ENCODE measurements at regions not wholly inside any gene's neighbourhood (a gene's known extent, or its start where the extent isn't known, plus 50 kb on each side); places are given as distances from the start of the nearest gene placed in this dataset.

GRCh38 chr9:130755377-130756007 is 61.9 kb downstream of the EXOSC2 start:
- no peak for DNase-seq

DNA sequence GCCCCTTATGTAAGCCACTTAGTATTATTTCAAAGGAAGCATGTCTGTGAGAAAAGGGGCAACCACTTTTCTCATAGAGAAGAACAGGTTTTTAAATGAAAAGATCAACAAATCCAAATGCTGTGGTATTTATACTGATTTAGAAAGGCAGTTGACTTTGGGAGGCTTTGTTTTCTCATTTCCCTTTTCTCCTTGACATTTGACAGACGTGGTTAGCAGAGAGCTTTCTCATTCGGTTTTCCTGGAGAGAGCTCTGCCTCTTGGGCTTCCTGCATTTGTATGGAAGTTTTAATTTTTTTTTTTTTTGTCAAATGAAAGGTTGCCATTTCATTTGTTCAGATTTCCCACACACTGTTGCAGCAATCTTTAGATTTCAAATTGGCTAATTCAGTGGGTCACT is 62.5 kb downstream of the EXOSC2 start:
- DNase-seq = no peak

GRCh38 chr9:130756455-130757152 is 63.0 kb downstream of the EXOSC2 start:
- DNase-seq = no peak

DNA sequence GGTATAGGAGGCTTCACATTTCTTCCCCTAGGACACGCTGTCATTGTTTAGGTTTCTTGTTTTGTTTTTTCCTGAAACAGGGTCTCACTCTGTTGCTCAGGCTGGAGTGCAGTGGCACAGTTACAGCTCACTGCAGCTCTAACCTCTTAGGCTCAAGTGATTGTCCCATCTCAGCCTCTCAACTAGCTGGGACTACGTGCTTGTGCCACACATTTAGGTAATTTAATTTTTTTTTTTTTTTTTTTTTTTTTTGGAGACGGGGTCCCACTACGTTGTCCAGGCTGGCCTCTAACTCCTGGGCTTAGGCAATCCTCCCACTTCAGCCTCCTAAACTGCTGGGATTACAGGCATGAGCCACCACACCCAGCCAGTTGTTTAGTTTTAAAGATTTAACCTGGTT is 66.2 kb downstream of the EXOSC2 start:
- DNase-seq = no peak

GRCh38 chr9:130763331-130764171 is 70.0 kb downstream of the EXOSC2 start:
- DNase-seq = peak; percentile 33

DNA sequence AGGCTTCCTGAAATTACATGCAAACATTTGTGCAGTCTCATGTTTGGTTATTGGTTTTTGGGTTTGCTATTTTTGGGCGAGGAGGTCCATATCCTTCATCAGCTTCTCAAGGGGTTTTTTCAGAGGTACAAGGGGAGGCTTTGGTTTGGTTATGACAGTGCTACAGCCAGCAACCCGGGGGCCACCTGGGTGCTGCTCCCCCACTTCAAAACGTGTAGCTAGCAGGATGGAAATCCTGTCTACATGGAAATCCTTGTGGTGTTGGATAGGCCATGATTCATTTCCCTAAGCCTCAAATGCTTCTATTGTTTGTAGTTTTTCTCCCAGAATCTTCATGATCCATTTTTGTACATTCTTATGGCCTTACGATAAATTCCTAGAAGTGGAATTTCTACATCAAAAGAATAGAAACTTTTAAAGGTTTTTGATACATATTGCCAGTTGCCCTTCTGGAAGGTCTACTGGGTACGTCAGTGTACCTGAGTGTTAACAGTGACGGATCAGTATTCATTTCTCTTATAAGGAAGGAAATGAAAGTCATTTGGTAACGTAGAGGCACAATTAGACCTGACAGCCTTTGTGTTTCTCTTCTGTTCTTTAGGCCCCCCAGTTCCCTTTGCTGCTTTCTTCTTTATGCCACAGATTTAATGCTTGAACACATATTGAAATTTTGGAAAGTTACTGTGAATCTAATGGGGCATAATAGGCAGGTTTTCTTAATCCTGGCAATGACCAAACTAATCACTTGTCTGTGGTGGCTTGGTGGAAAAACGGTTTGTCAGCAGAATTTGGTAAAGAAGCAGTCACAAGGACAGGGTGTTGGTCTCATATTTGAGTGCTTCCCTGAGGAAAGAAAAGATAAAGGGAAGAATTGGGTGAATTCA is 69.7 kb upstream of the ABL1 start:
- no peak for DNase-seq

DNA sequence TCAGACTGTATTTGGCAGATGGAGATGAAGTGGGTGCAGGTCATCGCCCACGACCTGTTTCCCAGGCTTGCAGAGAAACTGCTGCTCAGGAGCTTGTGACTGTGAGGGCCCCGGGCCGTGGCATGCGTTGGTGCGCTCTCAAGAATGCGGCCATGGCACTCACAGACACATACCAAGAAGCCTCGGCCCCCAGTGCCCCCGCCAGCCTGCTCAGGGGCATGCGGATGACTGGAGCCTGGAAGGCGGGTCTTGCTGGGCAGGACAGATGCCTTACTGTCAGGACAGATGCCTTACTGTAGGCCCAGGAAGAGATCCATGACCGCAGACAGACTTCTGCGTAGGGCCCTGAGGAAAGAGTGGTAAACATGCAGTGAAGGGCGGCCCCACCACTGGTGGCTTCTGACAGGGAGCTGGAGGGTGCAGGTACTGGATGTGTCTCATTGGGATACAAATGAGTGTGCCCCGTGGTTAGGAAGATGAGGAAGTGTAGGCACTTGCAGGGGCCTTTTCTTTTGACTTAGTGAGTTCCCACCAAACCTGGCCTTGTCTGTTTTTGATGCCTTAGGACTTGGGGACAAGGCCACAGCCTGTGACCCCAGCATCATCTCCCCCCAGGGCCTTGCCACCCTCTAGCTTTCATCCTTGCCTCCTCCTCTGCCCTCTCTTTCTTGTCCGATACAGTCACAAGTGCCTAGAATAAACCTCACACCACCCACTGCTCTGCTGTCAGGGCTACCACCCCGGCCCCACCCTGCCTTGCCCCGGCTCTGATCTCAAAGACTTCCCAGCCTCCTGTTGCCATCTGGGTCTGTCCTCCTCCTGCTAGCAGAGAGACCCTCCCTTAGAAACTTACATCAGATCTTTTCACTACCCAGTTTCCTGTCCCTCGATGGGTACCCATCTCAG is 68.8 kb upstream of the ABL1 start:
- no peak for DNase-seq

- no peak for DNase-seq
Observed at GRCh38 chr9:130766927-130767307, 68.1 kb upstream of the ABL1 start.

GRCh38 chr9:130768265-130768664 is 66.8 kb upstream of the ABL1 start:
- DNase-seq = no peak

GRCh38 chr9:130768891-130769403 is 66.1 kb upstream of the ABL1 start:
- no peak for DNase-seq

GRCh38 chr9:130770093-130770492 is 65.0 kb upstream of the ABL1 start:
- no peak for DNase-seq

- DNase-seq = peak; percentile 32
Observed at GRCh38 chr9:130770679-130771442, 64.2 kb upstream of the ABL1 start.

- no peak for DNase-seq
Observed at GRCh38 chr9:130772185-130772584, 62.9 kb upstream of the ABL1 start.

GRCh38 chr9:130774183-130774582 is 60.9 kb upstream of the ABL1 start:
- DNase-seq = no peak

GRCh38 chr9:130775336-130775991 is 59.6 kb upstream of the ABL1 start:
- DNase-seq = no peak

DNA sequence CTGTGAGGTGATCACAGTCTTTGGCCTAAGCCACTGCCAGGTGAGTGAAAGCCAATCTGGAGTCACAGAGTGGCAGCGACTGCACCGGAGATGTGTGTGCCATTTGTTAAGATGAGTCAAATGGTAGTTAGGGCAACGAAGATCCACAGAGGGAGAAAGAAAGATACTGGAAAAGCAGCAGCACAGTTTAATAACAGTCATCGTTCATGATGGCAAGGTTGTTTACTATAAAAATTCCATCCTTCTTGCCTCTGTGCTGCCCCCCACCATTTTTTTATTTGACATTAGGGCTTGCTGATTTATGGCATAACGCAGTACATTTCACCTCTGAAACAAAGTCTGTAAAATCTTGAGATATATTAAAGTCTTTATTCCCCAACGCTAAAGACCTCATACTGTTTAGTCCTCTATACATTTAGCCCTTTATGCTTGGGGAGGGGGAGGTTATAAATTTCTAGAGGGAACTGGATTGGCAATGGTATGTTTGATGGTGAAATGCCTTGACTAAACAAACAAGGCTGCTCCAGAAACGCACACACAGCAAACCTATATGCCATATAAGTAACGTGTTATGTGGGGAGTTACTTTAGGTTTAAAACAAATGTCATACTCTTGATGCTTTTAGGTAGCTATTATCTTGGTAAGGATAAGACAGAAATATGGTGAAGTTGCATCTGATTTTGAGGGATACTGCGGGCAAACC is 55.8 kb upstream of the ABL1 start:
- no peak for DNase-seq

- no peak for DNase-seq
Observed at GRCh38 chr9:130780415-130780814, 54.6 kb upstream of the ABL1 start.

DNA sequence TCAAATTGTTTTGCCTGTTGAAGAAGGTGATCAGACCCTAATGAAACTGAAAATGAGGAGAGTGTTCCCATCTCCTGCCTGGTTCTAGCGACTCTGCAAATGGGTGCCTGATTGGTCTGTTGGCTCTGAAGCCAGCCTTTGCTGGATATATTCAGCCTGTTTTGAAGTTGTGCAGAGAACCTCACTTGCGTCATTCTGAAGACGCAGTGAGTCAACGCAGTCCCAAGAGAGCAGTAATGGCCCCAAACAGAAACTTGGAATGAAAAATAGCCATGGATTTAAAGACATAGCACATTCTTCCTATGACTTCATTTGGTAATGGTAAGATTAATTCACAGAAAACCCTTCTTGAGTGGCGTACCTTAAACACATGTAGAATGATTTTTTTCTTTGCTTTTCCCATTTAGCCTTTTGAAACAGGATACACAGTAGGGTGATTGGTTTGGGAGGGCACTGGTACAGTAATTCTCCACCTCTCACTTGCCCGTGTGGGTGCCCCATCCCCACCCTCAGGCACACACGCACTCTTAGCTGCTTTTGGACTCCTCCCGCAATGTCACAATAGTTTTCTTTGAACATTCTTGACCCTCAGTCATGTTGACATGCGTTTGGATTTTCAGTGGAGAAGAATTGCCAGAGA is 54.1 kb upstream of the ABL1 start:
- DNase-seq = no peak

DNA sequence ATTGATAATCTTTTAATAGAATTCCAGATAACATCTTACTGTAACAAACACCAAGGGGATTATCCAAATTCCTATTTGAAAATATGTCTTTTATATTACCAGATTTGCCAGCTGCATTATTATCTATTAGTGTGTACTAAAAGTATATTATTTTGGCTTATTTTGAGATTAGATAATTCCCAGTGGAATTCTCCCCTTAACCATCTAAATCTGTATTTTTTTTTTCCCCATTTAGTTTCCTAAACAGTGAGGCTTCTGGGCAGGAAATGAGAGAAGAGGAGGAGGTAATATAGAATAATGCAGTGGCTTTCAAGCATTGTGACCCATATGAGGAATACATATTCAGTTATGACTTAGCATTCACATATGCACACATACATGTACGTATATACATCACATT is 53.5 kb upstream of the ABL1 start:
- DNase-seq = no peak
